Gastrocnemius medialis (tissue), 4 donors: ENCODE measurements at regions not wholly inside any gene's neighbourhood (a gene's known extent, or its start where the extent isn't known, plus 50 kb on each side); places are given as distances from the start of the nearest gene placed in this dataset.
"Not testable (repeated sequence)": the region's sequence is repeated elsewhere in the genome, so short reads cannot be mapped to it uniquely, and the experiment has no call there.

Experiments used
- ATAC-seq, 2 donors: fragments of 150-250 bp; one replicate each; pipeline ENCODE4 v1.9.1; 2016
- DNase-seq, 2 donors: peaks; one replicate each; pipeline ENCODE4 v3.0.0-alpha.2; 2019
- H3K27ac ChIP-seq, 4 donors: fragments of 200-600 bp; sonication (generic); 1 replicate in 1 of 4; 2 replicates in 3 of 4; pipeline ENCODE4 v1.5.1; 2016 to 2018; ENCODE audit warnings: mild to moderate bottlenecking in 2 of 4, moderate library complexity in 1 of 4
- H3K27me3 ChIP-seq, 3 donors: fragments of 200-600 bp; sonication (generic) in 2 of 3; 1 replicate in 1 of 3; 2 replicates in 2 of 3; pipeline versions ENCODE4 v1.5.1 to v1.6.0; 2016 to 2019; ENCODE audit warnings: mild to moderate bottlenecking in 1 of 3, moderate library complexity in 1 of 3
- H3K36me3 ChIP-seq, 2 donors: fragments of 200-600 bp; sonication (generic) in 1 of 2; one replicate each; pipeline ENCODE4 v1.5.1; 2017 to 2018
- H3K4me1 ChIP-seq, 2 donors: fragments of 200-600 bp; sonication (generic) in 1 of 2; one replicate each; pipeline ENCODE4 v1.5.1; 2016 to 2017; ENCODE audit warnings: mild to moderate bottlenecking in 2 of 2
- H3K4me3 ChIP-seq, 4 donors: fragments of 200-600 bp; sonication (generic) in 3 of 4; 1 replicate in 1 of 4; 2 replicates in 3 of 4; pipeline ENCODE4 v1.5.1; 2016 to 2019; ENCODE audit warnings: mild to moderate bottlenecking in 2 of 4
- H3K9me3 ChIP-seq, 3 donors: fragments of 200-600 bp; sonication (generic) in 2 of 3; 1 replicate in 1 of 3; 2 replicates in 2 of 3; pipeline ENCODE4 v1.5.1; 2016 to 2019
- CTCF ChIP-seq, 5 experiments: fragments of 450-650 bp in 3 of 5; fragments of 200-600 bp in 2 of 5; sonication (generic) in 2 of 5; IDR thresholded peaks in 4 of 5; conservative IDR thresholded peaks in 1 of 5; 1 replicate in 4 of 5; 2 replicates in 1 of 5; pipeline ENCODE4 v1.5.1; 2016 to 2019; ENCODE audit warnings: antibody characterized with exemption in 5 of 5, mild to moderate bottlenecking in 3 of 5, moderate library complexity in 3 of 5
- POLR2A ChIP-seq, 2 donors: fragments of 450-650 bp; IDR thresholded peaks; one replicate each; pipeline ENCODE4 v1.6.1; 2017; ENCODE audit warnings: antibody characterized with exemption in 2 of 2, mild to moderate bottlenecking in 2 of 2, moderate library complexity in 2 of 2
- in situ Hi-C, 4 donors: fragments of 200-750 bp; cut with MboI; loops; one replicate each; pipeline versions ENCODE4 v1.15.0 to v1.8.0; 2017; ENCODE audit warnings: low sequenced_read_pairs in 4 of 4
- intact Hi-C: fragments of 100-400 bp; cut with DNase I; formaldehyde crosslinking; loops from one replicate; pipeline ENCODE4 v1.15.1; 2023; ENCODE audit warnings: low total_unique reads

GRCh38 chr15:81780966-81781365, 264.9 kb downstream of the MEX3B start:
- Histone ChIP-seq H3K9me3 (no peaks in the 10 kb centered on the region), H3K4me3 (no peak overlapping the region), H3K4me1 (no peaks in the 10 kb centered on the region), H3K27ac (no peak overlapping the region), H3K27me3 (no peaks in the 10 kb centered on the region), H3K36me3 (no peaks in the 10 kb centered on the region)
- in situ Hi-C loops, result no loop called here
- intact Hi-C loops, result no loop called here
- TF ChIP-seq CTCF (IDR thresholded peaks at IDR 0.05 in 4 of 5, conservative IDR thresholded peaks at IDR 0.05 in 1 of 5) (no peak), POLR2A (IDR thresholded peaks at IDR 0.05) (no peak)
- DNase-seq (no peak), ATAC-seq (no peak)

DNA sequence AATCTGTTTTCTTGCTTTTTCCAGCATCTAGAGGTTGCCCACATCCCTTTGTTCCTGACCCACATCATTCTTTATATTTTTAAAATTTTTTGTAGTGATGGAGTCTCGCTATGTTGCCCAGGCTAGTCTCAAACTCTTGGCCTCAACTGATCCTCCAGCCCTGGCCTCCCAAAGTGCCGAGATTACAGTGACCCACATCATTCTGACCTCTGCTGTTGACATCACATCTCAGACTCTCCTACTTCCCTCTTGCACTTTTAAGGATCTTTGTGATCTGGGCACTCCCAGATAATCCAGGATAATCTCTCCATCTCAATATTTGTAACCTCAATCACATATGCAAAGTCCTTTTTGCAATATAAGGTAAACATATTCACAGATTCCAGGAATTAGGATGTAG, 266.6 kb downstream of the MEX3B start:
- H3K27me3 ChIP-seq, result no peaks in the 10 kb centered on the region
- no peak for ATAC-seq
- intact Hi-C loops, result no loop called here
- H3K27ac ChIP-seq, result no peak overlapping the region
- no peaks in the 10 kb centered on the region for H3K9me3 ChIP-seq
- TF ChIP-seq CTCF (IDR thresholded peaks at IDR 0.05 in 4 of 5, conservative IDR thresholded peaks at IDR 0.05 in 1 of 5) (no peak), POLR2A (IDR thresholded peaks at IDR 0.05) (no peak)
- no peaks in the 10 kb centered on the region for H3K4me1 ChIP-seq
- H3K36me3 ChIP-seq, result no peaks in the 10 kb centered on the region
- in situ Hi-C loops, result no loop called here
- H3K4me3 ChIP-seq, result no peak overlapping the region
- no peak for DNase-seq

DNA sequence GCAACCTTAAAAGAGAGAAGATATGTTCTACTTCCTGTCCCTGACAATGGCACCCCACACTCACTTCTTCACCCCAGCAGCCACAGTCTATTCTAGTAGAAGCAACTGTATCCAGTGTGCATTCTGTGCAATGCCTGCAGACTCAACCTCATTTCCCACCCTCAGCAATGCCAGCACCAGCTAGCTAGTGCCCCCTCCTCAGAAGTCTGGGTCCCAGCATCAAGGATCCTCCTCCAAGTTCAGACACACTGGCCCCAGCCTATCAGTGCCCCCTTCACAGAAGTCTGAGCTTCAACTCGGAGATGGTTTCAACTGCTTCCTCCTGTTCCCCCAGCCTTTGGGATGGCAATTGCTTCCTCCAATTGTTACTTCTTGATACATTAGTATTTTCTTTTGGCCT, 268.3 kb downstream of the MEX3B start:
- H3K9me3 ChIP-seq, result no peaks in the 10 kb centered on the region
- intact Hi-C loops (no loop called here), in situ Hi-C loops (no loop called here)
- no peaks in the 10 kb centered on the region for H3K27me3 ChIP-seq
- DNase-seq (no peak), ATAC-seq (no peak)
- no peaks in the 10 kb centered on the region for H3K4me1 ChIP-seq
- H3K4me3 ChIP-seq, result no peak overlapping the region
- no peak overlapping the region for H3K27ac ChIP-seq
- no peak for TF ChIP-seq POLR2A (IDR thresholded peaks at IDR 0.05)
- no peak for TF ChIP-seq CTCF (IDR thresholded peaks at IDR 0.05 in 4 of 5, conservative IDR thresholded peaks at IDR 0.05 in 1 of 5)
- H3K36me3 ChIP-seq, result no peaks in the 10 kb centered on the region

- no peak for ATAC-seq
- in situ Hi-C loops, result no loop called here
- Histone ChIP-seq H3K4me1 (no peaks in the 10 kb centered on the region), H3K27ac (no peak overlapping the region), H3K4me3 (no peak overlapping the region), H3K27me3 (no peaks in the 10 kb centered on the region), H3K9me3 (no peaks in the 10 kb centered on the region), H3K36me3 (no peaks in the 10 kb centered on the region)
- no peak for TF ChIP-seq CTCF (IDR thresholded peaks at IDR 0.05 in 4 of 5, conservative IDR thresholded peaks at IDR 0.05 in 1 of 5)
- no peak for TF ChIP-seq POLR2A (IDR thresholded peaks at IDR 0.05)
- DNase-seq, result no peak
- intact Hi-C loops, result no loop called here
These were observed 268.8 kb downstream of the MEX3B start for GRCh38 chr15:81776976-81777375.

GRCh38 chr15:81775779-81776178, 270.0 kb downstream of the MEX3B start:
- in situ Hi-C loops, H3K36me3 ChIP-seq, H3K27ac ChIP-seq, DNase-seq, ATAC-seq, H3K9me3 ChIP-seq, H3K4me3 ChIP-seq, H3K27me3 ChIP-seq, intact Hi-C loops, H3K4me1 ChIP-seq: not testable (repeated sequence)
